HG03521 (cell line): ENCODE measurements at regions not wholly inside any gene's neighbourhood (a gene's known extent, or its start where the extent isn't known, plus 50 kb on each side); places are given as distances from the start of the nearest gene placed in this dataset.
"Not testable (repeated sequence)": the region's sequence is repeated elsewhere in the genome, so short reads cannot be mapped to it uniquely, and the experiment has no call there.

Source experiments
- ATAC-seq: cut with Tn5 transposase; IDR thresholded peaks from one replicate; pipeline ENCODE4 v1.9.1; 2021; ENCODE audit warnings: mild to moderate bottlenecking, moderate library complexity; ENCODE audit not compliant: unreplicated experiment

DNA sequence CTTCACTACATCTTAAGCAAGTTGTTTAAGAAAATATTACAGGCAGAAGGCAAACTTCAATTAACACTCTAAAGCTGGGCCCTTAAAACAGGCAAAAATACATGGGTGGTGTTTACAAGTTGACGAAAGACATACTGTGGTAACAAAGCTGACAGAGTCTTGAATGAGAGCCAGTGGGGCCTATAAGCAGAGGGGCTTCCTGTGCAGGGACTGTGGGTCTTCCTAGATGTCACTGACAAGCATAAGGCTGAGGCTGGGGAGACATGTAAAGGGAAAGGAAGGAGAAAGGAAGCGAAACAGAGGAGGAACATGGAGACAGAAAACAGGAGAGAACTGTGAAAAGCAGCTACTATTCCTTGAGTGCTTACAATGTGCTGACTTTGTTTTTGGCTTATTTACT is 308.0 kb upstream of the RPS23 start:
- ATAC-seq = no peak

DNA sequence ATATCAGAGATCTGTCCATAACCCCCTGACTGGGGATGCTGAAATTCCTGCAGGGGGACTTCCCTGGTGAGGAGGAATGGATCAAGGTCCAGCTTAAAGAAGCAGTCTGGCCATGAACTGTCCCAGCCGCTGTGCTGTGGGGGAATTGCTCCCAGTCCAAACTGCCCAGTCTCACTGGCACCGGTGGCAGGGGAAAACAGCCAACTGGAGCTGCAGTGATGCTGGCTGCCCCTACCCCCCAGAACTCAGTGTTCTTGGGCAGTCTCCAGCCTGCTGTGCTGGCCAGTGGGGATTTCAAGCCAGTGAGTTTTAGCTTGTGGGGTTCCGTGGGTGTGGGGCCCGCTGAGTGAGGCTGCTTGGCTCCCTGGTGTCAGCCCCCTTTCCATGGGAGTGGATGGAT is 306.5 kb upstream of the RPS23 start:
- ATAC-seq = no peak

DNA sequence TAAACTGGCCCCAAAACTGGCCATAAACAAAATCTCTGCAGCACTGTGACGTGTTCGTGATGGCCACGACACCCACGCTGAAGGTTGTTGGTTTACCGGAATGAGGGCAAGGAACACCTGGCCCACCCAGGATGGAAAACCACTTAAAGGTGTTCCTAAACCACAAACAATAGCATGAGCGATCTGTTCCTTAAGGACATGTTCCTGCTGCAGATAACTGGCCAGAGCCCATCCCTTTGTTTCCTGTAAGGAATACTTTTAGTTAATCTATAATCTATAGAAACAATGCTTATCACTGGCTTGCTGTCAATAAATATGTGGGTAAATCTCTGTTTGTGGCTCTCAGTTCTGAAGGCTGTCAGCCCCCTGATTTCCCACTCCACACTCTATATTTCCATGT is 305.2 kb upstream of the RPS23 start:
- not testable (repeated sequence) for ATAC-seq

DNA sequence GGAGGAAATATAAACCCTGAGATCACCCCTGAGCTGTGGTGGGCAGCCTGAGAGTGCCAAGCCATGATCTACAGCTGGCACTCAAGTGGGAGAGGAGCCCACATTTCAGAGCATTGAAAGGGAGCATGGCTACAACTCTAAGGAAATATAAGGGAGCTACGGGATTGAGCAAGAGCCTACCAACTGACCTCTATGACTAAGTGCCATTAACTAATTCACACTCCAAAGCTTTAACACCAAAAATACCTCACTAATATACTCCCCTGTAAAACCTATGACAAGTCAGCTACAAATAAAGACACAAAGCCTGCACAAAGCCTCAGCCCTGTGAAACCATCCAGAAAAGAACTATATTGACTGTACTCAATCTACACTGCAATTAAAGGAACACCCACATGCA is 286.8 kb upstream of the RPS23 start:
- ATAC-seq = no peak

DNA sequence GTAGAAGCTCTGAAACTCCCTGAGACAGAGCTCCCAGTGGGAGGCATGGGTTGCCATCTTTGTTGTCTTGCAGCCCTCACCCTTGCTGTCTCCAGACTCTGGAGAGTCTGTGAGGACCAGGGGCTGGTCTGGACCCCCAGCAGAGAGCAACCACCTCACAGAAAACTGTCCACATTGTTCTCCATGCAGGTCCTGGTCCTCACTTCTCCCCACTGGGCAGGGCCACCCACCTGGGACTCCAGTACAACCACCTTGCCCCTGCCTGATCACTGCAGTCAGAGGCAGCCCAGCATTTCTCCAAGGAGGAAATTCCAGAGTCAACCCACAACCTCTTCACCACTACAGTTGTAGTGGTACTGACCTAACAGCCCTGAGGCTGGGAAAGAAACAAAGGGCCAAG is 285.6 kb upstream of the RPS23 start:
- no peak for ATAC-seq

DNA sequence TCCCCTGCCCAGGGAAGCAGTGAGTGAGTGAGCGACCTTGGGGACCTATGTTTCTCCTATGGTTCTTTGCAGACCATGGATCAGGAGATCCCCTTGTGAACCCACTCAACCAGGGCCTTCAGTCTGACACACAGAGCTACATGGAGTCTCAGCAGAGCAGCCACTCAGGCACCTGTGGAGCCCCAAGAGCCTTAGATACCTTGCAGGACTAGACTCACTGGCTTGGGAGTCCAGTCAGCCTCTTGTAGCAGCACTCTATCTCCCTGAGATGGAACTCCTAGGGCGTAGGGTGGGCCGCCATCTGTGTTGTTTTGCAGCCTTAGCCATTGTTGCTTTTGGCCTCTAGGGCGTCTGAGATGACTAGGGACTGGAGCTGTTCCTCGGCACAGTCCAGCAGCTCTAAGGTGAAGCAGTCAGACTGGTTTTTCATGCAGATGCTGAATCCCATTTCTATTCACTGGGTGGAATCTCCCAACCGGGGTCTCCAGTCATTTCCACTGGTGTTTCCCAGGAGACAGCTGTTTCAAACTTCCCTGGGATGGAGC is 284.6 kb upstream of the RPS23 start:
- ATAC-seq = no peak

DNA sequence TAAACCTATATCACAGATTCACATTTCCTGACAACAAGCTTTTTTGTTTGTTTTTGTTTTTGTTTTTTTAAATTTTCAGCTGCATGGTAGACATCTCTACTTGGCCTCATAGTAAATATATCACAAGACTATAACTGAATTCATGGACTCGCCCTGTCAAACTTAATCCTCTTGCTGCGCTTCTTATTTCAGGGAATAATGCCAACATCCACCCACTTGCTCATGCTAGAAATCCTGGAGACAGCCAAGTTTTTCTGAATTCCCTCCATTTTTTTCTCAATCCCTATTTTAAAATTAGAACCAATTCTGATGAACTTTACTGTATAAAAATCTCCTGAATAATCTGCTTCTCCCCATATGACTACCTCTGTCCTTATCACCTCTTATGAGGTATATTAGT is 283.6 kb upstream of the RPS23 start:
- no peak for ATAC-seq

DNA sequence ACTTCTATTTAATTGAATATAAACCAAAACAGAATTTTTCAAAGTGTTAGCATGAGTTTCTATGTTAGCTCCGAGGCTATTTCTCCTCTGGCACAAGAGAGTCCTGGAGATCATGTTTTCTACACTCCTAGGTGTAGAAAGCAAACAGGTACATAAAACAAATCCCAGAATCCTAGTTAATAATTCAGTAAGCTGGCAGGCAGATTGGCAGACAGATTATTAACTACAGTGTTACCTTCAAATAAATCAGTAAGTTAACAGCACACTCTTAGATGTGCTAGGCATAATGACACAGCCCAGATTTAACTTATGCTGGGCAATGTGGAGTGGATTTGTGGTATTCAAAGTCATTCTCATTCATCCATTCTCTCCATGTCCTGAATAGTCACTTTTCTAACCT is 282.8 kb upstream of the RPS23 start:
- ATAC-seq = no peak

DNA sequence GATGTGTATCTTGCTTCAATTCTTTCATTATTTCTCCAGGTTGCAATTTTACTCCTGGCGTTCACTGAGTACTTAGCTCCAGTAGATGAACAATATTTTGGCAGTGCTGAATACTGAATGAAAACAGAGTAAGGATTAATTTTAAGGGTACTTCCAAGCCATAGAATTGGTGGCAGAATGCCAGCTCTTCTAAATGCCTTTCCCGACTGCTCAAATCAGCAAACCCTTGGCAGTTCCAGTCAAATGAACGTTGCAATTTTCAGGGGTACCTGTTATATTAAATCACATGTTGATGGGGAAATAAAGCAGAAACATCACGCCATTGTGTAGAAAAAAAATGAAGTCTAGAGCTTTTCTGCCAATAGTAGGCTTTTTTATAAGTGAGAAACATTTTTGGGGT is 282.4 kb upstream of the RPS23 start:
- ATAC-seq = no peak

DNA sequence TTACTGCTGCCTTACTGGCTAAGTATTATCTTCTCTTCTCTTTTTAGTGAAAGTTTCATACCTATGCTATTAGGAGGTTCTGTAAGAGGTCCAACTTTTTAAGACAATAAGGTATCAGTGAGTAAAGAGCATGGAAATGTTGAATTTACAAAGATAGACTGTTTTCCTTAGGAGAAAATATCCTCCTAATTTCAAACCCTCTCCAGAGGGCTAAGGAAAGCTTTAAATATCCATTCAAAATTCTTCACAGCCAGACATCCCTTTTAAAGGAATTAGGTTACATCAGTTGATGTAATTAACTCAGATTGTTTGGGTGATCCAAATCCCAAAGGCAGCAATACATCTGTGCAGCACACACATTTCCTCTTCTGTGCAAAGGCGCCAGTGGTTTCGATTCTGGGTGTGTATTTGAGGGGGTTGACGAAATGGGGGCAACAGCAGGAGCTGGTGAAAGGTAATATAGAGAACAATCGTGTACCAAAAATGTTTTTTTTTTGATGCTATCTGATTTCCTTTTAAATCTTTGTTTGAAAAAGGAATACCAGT is 273.8 kb upstream of the RPS23 start:
- no peak for ATAC-seq

DNA sequence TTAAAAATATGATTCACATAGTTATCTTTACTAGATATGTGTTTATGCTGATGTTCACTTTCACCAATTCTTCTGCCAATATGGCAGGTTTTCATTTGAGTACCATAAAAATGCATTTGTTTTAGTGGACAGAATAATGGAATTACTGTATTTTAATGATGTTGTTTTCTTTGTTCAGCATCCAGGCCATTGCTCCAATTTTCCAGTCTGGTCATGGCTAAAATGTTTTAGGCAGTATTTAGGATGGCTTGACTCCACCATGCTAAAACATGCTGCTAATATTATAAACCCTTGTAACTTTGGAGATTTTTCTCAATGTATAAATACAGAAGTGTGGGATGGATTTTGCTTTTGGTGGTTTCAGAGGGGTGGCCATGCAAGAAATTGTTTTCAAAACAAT is 273.0 kb upstream of the RPS23 start:
- no peak for ATAC-seq

DNA sequence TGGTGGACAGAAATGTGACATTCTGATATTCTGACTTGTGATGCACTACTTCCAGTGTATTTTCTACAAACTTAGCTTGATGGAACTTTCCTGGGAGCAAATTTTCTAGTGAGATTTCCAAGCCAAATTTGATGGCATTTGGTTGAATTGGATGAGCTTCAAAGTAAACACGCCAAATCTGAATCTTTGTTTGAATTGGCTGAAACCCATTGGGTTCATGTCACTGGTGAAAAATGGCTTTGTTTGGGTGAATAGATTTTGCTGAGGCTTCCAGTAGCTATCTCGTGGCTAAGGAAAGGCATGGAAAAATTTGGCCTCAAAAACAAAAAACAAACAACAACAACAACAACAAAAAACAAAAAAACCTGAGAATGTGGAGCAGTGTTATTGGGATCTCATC is 271.1 kb upstream of the RPS23 start:
- no peak for ATAC-seq

DNA sequence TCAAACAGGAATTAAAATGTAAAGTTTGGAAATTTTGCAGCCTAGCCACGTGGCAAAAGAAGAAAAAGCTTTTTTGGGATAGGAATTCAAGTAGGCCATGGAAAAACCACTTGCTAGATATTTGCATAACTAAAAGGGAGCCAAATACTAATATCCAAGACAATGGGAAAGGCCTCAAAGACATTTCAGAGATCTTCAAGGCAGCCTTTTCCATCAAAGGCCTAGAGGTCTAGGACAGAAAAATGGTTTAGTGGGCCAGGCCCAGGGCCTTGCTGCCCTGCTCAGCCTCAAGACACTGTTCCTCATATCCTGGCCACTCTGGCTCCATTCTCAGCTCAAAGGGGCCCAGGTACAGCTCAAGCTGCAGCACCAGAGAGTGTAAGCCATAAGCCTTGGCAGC is 265.9 kb upstream of the RPS23 start:
- no peak for ATAC-seq

DNA sequence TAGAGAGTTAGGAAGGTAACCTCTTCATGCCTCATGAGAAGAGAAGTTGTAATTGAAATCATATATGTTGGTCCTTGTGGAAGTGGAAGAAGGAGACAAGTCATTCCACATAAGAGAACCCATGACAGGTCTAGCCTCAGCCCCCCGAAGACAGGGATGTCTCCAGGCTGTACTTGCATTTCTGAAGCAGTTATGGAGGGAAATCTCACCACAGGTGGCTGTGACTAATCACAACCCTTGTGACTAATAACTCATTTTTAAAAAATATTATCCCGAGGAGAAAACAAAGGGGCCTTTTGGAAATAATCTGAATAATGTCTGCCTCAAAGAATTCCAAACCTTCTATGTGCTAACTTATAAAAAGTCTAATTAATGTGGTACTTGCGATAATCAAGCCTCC is 262.1 kb upstream of the RPS23 start:
- ATAC-seq = no peak

DNA sequence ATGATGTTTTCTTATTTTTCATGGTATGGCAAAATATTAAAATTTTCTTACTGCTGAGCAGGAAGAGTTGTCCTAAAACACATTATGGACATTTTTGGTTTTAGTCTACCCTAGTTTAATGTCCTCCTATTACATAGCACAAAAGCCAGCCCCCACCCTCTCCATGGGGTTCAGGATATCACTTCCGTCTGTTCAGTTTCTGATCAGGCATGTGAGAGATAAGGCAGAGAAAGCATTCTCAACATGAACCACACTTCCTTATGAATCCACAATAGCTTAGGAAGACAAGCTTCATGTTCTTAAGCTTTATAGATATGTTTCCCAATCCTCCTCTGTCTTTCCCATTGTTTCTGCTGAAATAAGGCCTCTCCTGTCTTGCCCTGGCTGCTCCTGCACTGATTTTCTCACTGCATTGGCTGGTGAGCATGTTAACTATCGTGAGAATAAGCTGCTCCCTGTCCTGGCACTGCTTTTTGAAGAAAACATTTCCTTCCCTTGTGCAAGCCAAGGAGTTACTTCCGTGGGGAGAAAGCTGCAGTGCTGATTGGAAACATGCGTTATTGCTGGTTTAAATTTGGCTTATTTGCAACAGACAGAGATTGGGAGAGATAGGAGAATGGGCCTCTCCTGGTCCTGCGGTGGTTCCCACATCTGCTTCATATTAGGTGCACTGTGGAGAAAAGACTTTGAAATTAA is 260.3 kb upstream of the RPS23 start:
- no peak for ATAC-seq

DNA sequence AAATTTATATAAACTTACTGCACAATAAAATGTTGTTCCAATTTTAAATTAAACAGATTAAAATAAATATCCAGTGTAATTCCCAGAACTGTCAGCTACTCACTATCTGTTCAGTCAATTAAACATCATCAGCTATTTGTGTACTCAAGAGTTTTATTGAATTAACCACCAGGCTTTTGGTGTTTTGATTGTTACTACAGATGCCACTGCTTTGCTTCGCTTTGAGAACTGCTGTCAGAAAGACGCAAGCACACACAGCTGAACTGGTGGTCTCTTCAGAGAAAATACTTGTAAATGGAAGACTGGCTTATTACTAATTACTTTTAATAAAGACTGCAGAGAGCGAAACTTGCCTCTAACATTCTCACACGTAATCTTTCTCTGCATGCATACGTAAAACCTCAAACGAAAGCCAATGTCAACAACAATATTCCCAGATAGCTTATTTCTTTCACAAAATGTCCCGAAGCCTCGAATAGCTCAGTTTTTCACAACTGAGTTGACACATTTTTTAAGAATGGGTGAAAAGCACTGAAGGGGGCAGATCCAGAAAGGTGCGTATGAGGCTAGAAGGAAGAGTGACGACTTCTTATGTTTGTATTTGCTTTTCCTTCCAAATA is 259.6 kb upstream of the RPS23 start:
- ATAC-seq = no peak

DNA sequence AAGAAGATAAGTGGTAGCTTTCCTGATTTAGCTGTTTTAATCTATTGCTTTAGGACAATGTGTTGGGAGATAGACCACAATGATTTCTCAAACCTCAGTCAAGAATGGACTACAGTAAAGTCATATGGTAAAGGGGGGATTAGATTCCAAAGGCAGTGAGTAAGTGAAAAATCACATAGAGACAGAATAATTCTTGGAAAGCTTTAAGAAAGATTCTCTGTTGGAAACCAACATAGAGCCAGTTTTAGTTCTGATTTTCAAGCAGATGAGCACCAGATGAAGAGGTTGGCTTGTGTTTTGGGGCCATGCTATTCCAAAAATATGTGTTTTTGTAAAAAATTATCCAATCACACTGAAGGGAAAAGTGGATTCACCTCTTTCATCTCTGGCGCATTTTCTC is 256.8 kb upstream of the RPS23 start:
- ATAC-seq = no peak

DNA sequence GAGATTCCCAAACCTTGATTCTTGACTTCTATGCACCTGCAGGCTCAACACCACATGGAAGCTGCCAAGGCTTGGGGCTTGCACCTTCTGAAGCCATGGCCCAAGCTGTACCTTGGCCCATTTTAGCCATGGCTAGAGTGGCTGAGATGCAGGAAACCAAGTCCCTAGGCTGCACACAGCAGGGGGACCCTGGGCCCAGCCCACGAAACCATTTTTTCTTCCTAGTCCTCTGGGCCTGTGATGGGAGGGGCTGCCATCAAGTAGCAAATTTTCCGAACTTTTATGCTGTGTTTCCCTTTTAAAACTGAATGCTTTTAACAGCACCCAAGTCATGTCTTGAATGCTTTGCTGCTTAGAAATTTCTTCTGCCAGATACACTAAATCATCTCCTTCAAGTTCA is 253.9 kb upstream of the RPS23 start:
- ATAC-seq = not testable (repeated sequence)

DNA sequence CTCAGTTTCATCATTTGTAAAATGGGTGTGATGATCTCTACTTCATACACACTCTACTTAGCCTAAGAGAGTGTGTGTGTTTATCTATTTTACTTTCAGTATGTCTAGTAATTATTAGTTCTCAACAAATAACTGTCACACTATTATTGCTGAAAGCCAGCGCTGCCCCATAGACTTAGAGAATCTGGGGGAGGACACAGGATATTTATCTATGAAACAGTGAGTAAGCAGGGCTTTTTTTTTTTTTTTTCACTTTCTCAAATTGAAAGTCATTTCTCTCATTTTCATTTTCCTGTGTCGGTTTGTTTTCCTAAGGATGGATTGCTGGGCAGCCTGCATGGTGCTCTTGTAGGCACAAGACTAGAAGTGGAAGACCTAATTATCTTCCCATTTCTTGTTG is 248.4 kb upstream of the RPS23 start:
- no peak for ATAC-seq

DNA sequence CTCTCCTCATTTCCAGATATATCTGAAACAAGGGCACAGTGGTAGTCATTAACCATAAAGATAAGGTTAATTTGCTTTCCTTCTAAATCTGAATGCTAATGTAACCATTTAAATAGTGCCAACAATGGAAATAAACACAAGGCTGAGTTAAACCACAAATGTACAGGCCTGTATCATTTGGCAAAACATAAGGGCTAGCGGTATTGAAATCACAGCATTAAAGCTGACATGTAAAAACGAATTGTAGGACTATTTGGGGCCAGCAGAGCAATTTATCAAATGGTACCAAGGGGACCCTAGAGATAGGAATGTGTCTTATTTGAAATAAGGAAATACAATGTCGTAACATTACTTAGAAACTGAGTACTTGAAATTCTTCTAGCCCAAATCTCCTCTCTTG is 247.5 kb upstream of the RPS23 start:
- no peak for ATAC-seq

DNA sequence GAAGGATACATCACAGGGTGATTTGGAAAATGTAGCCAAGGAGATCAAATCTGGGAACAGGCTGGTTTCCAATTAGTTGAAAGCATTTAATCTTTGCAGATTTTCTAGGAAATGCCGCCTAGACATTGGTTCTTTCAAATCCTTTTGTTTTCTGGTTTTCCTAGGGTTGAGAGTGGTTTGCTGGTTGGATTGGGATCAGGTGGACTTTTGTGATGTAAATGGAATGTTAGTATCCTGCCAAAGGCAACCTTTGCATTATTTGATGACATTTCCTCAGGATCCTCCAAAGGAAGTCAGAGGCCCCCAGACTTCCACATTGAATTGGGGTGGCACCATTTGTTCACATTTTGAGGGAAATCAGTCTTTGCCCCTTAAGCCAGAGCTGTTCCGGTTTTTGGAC is 245.5 kb upstream of the RPS23 start:
- ATAC-seq = no peak

DNA sequence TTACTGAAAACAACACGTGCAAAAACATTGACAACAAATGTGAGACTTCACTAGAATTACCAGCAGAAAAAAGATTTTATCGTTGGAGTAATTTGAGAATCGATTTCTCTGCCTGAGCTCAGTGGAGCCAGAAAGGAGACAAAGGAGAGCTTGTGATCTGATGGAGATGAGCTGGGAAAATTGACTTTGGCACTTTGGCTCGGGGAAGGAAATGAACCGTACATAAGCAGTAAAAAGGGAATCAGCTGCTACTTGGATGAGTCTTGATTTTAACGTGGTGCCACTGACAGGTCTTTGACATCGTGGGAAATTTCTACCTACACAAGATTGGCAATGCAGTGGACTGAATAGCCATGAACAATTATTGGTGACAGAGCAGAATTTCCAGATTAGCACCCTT is 244.7 kb upstream of the RPS23 start:
- ATAC-seq = no peak
